H1 (cell line): ENCODE measurements at regions not wholly inside any gene's neighbourhood (a gene's known extent, or its start where the extent isn't known, plus 50 kb on each side); places are given as distances from the start of the nearest gene placed in this dataset.

ENCODE experiments used
- KDM1A ChIP-seq: fragments of 200-600, 300-600 bp; sonication (generic); IDR thresholded peaks from 2 replicates; pipeline ENCODE4 v1.7.1; 2016; ENCODE audit warnings: mild to moderate bottlenecking, low read length, borderline replicate concordance
- SIX5 ChIP-seq: IDR thresholded peaks from 2 replicates; pipeline ENCODE4 v1.6.1; 2011; ENCODE audit warnings: mild to moderate bottlenecking, low read depth, low read length
- TAF7 ChIP-seq: optimal IDR thresholded peaks from 2 replicates; pipeline ENCODE3; 2011; ENCODE audit warnings: low read depth, mild to moderate bottlenecking, inconsistent platforms, low read length, moderate library complexity, borderline replicate concordance

DNA sequence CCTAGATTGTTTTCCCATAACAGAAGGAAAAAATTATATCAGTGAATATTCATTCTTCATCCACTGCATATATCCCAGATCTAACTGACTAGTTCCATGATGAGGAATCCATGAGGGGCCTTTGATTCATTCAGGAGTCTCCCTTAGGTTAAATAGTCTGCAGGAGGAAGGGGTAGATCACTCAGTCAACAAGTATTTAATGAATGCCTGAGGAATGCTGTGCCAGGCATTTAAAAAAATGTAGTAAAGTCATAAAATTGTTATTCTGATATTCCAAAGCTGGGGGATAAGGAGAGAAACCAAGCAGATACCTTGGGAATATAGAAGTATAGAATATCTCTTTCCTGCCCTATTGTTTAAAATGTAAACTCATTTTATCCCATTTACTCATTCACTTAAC, 216.2 kb upstream of the CAND1 start (continued):
- no peak for TF ChIP-seq TAF7
- no peak for TF ChIP-seq SIX5
- TF ChIP-seq KDM1A, result no peak
